H1 (cell line): ENCODE measurements at regions not wholly inside any gene's neighbourhood (a gene's known extent, or its start where the extent isn't known, plus 50 kb on each side); places are given as distances from the start of the nearest gene placed in this dataset.

ENCODE experiments used
- CTCF ChIA-PET: fragments of 300-600 bp; sonication (Branson Sonifier 250); formaldehyde crosslinking; loops from one replicate; lab custom pipeline; 2021; ENCODE audit not compliant: partially characterized antibody; lab: Charles Lee
- POLR2A ChIA-PET: fragments of 300-600 bp; sonication (Branson Sonifier 250); formaldehyde crosslinking; loops from one replicate; lab custom pipeline; 2021; ENCODE audit warnings: inconsistent platforms; ENCODE audit not compliant: partially characterized antibody; lab: Charles Lee
- DNase-seq, 2 experiments: peaks; one replicate each; pipeline versions ENCODE4 v3.0.0 to v3.0.0-alpha.2; 2010 to 2022; ENCODE audit warnings: low spot score in 2 of 2, low read depth in 1 of 2, mixed read lengths in 1 of 2
- FAIRE-seq: peaks from 2 replicates; lab custom pipeline; 2011; peaks lifted over from hg19 to GRCh38; lab: Jason Lieb, UNC
- H2AFZ ChIP-seq: 2 replicates; pipeline ENCODE4 v1.8.1; 2012; ENCODE audit warnings: low read length, inconsistent platforms
- H2AK5ac ChIP-seq: 2 replicates; pipeline ENCODE4 v1.6.1; 2013; ENCODE audit warnings: low read depth, low read length
- H2BK120ac ChIP-seq: replicated peaks from 2 replicates; pipeline ENCODE3; 2013; ENCODE audit warnings: low read depth, low read length, inconsistent platforms
- H2BK12ac ChIP-seq: 2 replicates; pipeline ENCODE4 v1.6.1; 2013; ENCODE audit warnings: low read depth, low read length
- H2BK15ac ChIP-seq: 2 replicates; pipeline ENCODE4 v1.6.1; 2013; ENCODE audit warnings: low read length
- H2BK20ac ChIP-seq: 2 replicates; pipeline ENCODE4 v1.6.1; 2013; ENCODE audit warnings: low read length
- H2BK5ac ChIP-seq: 2 replicates; pipeline ENCODE4 v1.6.1; 2013; ENCODE audit warnings: low read depth, low read length
- H3K14ac ChIP-seq: 2 replicates; pipeline ENCODE4 v1.6.1; 2013; ENCODE audit warnings: inconsistent platforms; ENCODE audit not compliant: insufficient read length
- H3K18ac ChIP-seq: 2 replicates; pipeline ENCODE4 v1.6.1; 2013; ENCODE audit warnings: low read length; ENCODE audit errors: extremely low read depth
- H3K23ac ChIP-seq: 2 replicates; pipeline ENCODE4 v1.6.1; 2013; ENCODE audit warnings: inconsistent platforms; ENCODE audit not compliant: insufficient read length
- H3K23me2 ChIP-seq: 2 replicates; pipeline ENCODE4 v1.6.1; 2013; ENCODE audit warnings: low read depth, low read length
- H3K27ac ChIP-seq: 2 replicates; pipeline ENCODE4 v1.6.1; 2011; ENCODE audit warnings: low read depth, low read length, inconsistent platforms
- H3K27me3 ChIP-seq, 4 experiments: replicated peaks in 1 of 4; 1 replicate in 1 of 4; 2 replicates in 3 of 4; pipeline versions ENCODE4 v1.6.1 to v1.8.1; 2011 to 2013; ENCODE audit warnings: low read length in 3 of 4, mild to moderate bottlenecking in 3 of 4, inconsistent platforms in 2 of 4, mixed read lengths in 2 of 4, moderate library complexity in 1 of 4; ENCODE audit not compliant: control insufficient read depth in 3 of 4, insufficient read depth in 3 of 4; ENCODE audit errors: extremely low read depth in 1 of 4
- H3K36me3 ChIP-seq, 4 experiments: 2 replicates each; pipeline versions ENCODE4 v1.6.1 to v1.8.1; 2011 to 2013; ENCODE audit warnings: mild to moderate bottlenecking in 4 of 4, low read length in 3 of 4, moderate library complexity in 2 of 4, control low read depth in 1 of 4, inconsistent platforms in 1 of 4; ENCODE audit not compliant: insufficient read depth in 4 of 4, control insufficient read depth in 2 of 4
- H3K4ac ChIP-seq: replicated peaks from 2 replicates; pipeline ENCODE3; 2013; ENCODE audit warnings: low read length, low read depth, mixed read lengths, inconsistent platforms; ENCODE audit not compliant: insufficient read length
- H3K4me1 ChIP-seq, 4 experiments: replicated peaks in 1 of 4; 1 replicate in 1 of 4; 2 replicates in 3 of 4; pipeline versions ENCODE4 v1.6.1 to v1.8.1; 2011 to 2013; ENCODE audit warnings: low read length in 3 of 4, inconsistent platforms in 2 of 4, mixed read lengths in 1 of 4; ENCODE audit not compliant: insufficient read depth in 4 of 4, control insufficient read depth in 3 of 4
- H3K4me2 ChIP-seq, 2 experiments: 2 replicates each; pipeline versions ENCODE4 v1.6.1 to v1.8.1; 2011 to 2013; ENCODE audit warnings: low read depth in 2 of 2, low read length in 2 of 2, control low read depth in 1 of 2, inconsistent platforms in 1 of 2, mild to moderate bottlenecking in 1 of 2; ENCODE audit not compliant: insufficient read depth in 1 of 2
- H3K4me3 ChIP-seq, 4 experiments: fragments of 200-600, 300-600 bp in 1 of 4; sonication (generic), shearing (Covaris generic), sonication (Bioruptor Twin) in 1 of 4; 2 replicates each; pipeline versions ENCODE4 v1.5.1 to v1.8.1; 2011 to 2016; ENCODE audit warnings: low read length in 4 of 4, low read depth in 3 of 4, control low read depth in 2 of 4, inconsistent platforms in 2 of 4, mild to moderate bottlenecking in 2 of 4, mixed read lengths in 1 of 4, moderate library complexity in 1 of 4; ENCODE audit not compliant: insufficient read depth in 2 of 4; ENCODE audit errors: extremely low read depth in 1 of 4
- H3K56ac ChIP-seq: replicated peaks from 2 replicates; pipeline ENCODE3; 2013; ENCODE audit warnings: low read depth, mild to moderate bottlenecking, mixed read lengths, low read length, inconsistent platforms; ENCODE audit not compliant: insufficient read length
- H3K79me1 ChIP-seq: 2 replicates; pipeline ENCODE4 v1.6.1; 2013; ENCODE audit warnings: low read depth, low read length, control low read depth
- H3K79me2 ChIP-seq, 2 experiments: 2 replicates each; pipeline versions ENCODE4 v1.6.1 to v1.8.1; 2012 to 2013; ENCODE audit warnings: low read length in 2 of 2, mild to moderate bottlenecking in 2 of 2, inconsistent platforms in 1 of 2; ENCODE audit not compliant: insufficient read depth in 2 of 2, control insufficient read depth in 1 of 2
- H3K9ac ChIP-seq, 4 experiments: replicated peaks in 1 of 4; 1 replicate in 1 of 4; 2 replicates in 3 of 4; pipeline versions ENCODE4 v1.6.1 to v1.8.1; 2011 to 2013; ENCODE audit warnings: low read depth in 3 of 4, low read length in 3 of 4, control low read depth in 2 of 4, mild to moderate bottlenecking in 2 of 4, moderate library complexity in 2 of 4, inconsistent platforms in 1 of 4; ENCODE audit errors: extremely low read depth in 1 of 4
- H3K9me3 ChIP-seq, 2 experiments: 2 replicates each; pipeline versions ENCODE4 v1.6.1 to v1.8.1; 2012 to 2013; ENCODE audit warnings: mild to moderate bottlenecking in 2 of 2, moderate library complexity in 2 of 2, control low read depth in 1 of 2, inconsistent platforms in 1 of 2, low read depth in 1 of 2, low read length in 1 of 2, mixed read lengths in 1 of 2; ENCODE audit not compliant: insufficient read depth in 2 of 2
- H4K20me1 ChIP-seq, 2 experiments: replicated peaks in 1 of 2; 2 replicates each; pipeline versions ENCODE3 to v1.8.1; 2011 to 2013; ENCODE audit warnings: inconsistent platforms in 2 of 2, low read length in 2 of 2, mild to moderate bottlenecking in 1 of 2; ENCODE audit not compliant: insufficient read depth in 2 of 2, control insufficient read depth in 1 of 2
- H4K5ac ChIP-seq: 2 replicates; pipeline ENCODE4 v1.6.1; 2013; ENCODE audit warnings: low read length, low read depth, mixed read lengths, inconsistent platforms; ENCODE audit not compliant: insufficient read length
- H4K8ac ChIP-seq: 2 replicates; pipeline ENCODE4 v1.8.0; 2013; ENCODE audit warnings: mild to moderate bottlenecking, moderate library complexity, low read length, inconsistent platforms; ENCODE audit not compliant: insufficient read depth; ENCODE audit errors: extremely low read depth
- H4K91ac ChIP-seq: replicated peaks from 2 replicates; pipeline ENCODE3; 2013; ENCODE audit warnings: low read length, mixed read lengths, inconsistent platforms; ENCODE audit not compliant: insufficient read length
- CBX8 ChIP-seq: fragments of 300-800, 300-1000 bp; sonication (generic); IDR thresholded peaks from 2 replicates; pipeline ENCODE4 v1.7.1; 2016; ENCODE audit warnings: low read depth, low read length, borderline replicate concordance
- CTBP2 ChIP-seq: IDR thresholded peaks from 2 replicates; pipeline ENCODE4 v1.7.0; 2011; ENCODE audit warnings: borderline replicate concordance, mild to moderate bottlenecking, moderate library complexity, mixed read lengths, low read length; ENCODE audit not compliant: insufficient read depth, insufficient read length
- SP2 ChIP-seq: IDR thresholded peaks from 2 replicates; pipeline ENCODE4 v1.6.1; 2012; ENCODE audit warnings: mild to moderate bottlenecking, low read length, inconsistent platforms
- SRF ChIP-seq: IDR thresholded peaks from 2 replicates; pipeline ENCODE4 v1.6.1; 2011; ENCODE audit warnings: mild to moderate bottlenecking, low read depth, low read length, moderate library complexity
- WGBS, 2 experiments: shearing (Covaris generic) in 1 of 2; methylation state at CpG; one replicate each; pipeline versions ENCODE4 v1.1.6 to v1.1.7; 2013 to 2015; ENCODE audit warnings: low lambda C conversion rate in 2 of 2, mixed read lengths in 2 of 2, inconsistent platforms in 1 of 2, low coverage in 1 of 2, missing lambda C conversion rate in 1 of 2; ENCODE audit not compliant: insufficient replicate concordance in 2 of 2, insufficient coverage in 1 of 2, insufficient read length in 1 of 2; ENCODE audit errors: extremely low coverage in 1 of 2, missing lambda C conversion rate in 1 of 2; 5-methylcytosine and 5-hydroxymethylcytosine counted together

DNA sequence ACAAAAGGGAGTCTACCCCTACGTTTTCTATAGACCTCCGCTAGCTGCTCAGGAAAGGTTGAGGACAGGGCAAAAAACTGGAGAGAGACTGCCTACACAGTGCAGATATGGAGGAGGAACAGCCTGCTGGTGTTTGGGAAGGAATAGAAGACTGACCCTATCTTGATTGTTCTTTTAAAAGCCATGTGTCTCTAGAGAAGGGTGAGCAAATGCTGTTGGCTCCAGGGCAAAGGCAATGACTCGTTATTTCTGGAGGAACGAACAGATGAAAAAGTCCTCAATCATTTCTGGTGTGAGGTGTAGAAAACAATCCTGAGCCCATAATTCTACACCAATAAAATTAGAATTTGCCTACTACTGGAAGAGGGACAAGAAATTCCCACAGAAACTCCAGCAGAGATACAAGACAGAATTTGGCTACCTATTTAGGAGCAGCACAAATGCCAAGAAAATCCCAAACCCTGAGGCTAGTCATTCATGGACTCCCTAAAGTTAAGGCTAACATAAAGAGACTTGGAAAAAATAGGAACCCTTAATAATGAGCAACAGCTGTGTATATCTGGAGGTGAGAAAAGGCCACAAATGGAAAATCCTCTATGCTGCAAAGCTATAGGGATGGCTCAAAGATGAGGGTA, 1206.3 kb upstream of the CNTN5 start:
- CTCF ChIA-PET = no interaction called here
- no peak overlapping the region for H3K56ac ChIP-seq
- H2AFZ ChIP-seq = peak overlapping the region; percentile 40; the same call in 1 of the 2 replicates
- no peak overlapping the region for H3K4me3 ChIP-seq
- H3K4me2 ChIP-seq = no peak overlapping the region
- H2AK5ac ChIP-seq = no peak overlapping the region
- no peaks in the 10 kb centered on the region for H3K27me3 ChIP-seq
- H4K91ac ChIP-seq = no peak overlapping the region
- no peak for FAIRE-seq
- H3K9ac ChIP-seq = no peak overlapping the region
- H3K27ac ChIP-seq = no peak overlapping the region
- no peaks in the 10 kb centered on the region for H3K79me2 ChIP-seq
- no peaks in the 10 kb centered on the region for H4K20me1 ChIP-seq
- no peaks in the 10 kb centered on the region for H3K79me1 ChIP-seq
- no peaks in the 10 kb centered on the region for H3K23me2 ChIP-seq
- POLR2A ChIA-PET = no interaction called here
- no peak overlapping the region for H2BK5ac ChIP-seq
- no peaks in the 10 kb centered on the region for H3K36me3 ChIP-seq
- TF ChIP-seq SP2 (no peak), CTBP2 (no peak), CBX8 (no peak), SRF (no peak)
- no peak for DNase-seq
- no peaks in the 10 kb centered on the region for H3K4me1 ChIP-seq
- H2BK120ac ChIP-seq = no peak overlapping the region
- H3K4ac ChIP-seq = no peak overlapping the region
- H3K23ac ChIP-seq = no peak overlapping the region
- no peak overlapping the region for H4K5ac ChIP-seq
- no peak overlapping the region; the same call in 1 of the 2 replicates for H3K18ac ChIP-seq
- H2BK12ac ChIP-seq = no peak overlapping the region
- H4K8ac ChIP-seq = no peak overlapping the region
- WGBS, 2 experiments = 90% methylated on average over 4 of the region's 4 CpGs; no CpG with 5 or more reads in 1 of the 2 experiments
- no peak overlapping the region for H3K14ac ChIP-seq
- H2BK15ac ChIP-seq = no peak overlapping the region
- H3K9me3 ChIP-seq = no peaks in the 10 kb centered on the region; a peak in 1 of 4 replicates
- H2BK20ac ChIP-seq = no peak overlapping the region
